ENCODE measurements at regions not wholly inside any gene's neighbourhood (a gene's known extent, or its start where the extent isn't known, plus 50 kb on each side); places are given as distances from the start of the nearest gene placed in this dataset.

GRCh38 chr4:8719421-8719820, 126.9 kb downstream of the CPZ start:
- Histone ChIP-seq H3K36me3 (ENCODE audit: control insufficient read depth in 2 of 4, insufficient read depth in 4 of 4, low read length in 3 of 4) (no peaks in the 10 kb centered on the region), H2BK12ac (ENCODE audit: low read depth, low read length) (no peak overlapping the region), H3K23ac (ENCODE audit: insufficient read length) (no peak overlapping the region), H2BK20ac (ENCODE audit: low read length) (no peak overlapping the region), H2AFZ (ENCODE audit: low read length) (no peak overlapping the region; the same call in 1 of the 2 replicates), H4K8ac (ENCODE audit: extremely low read depth, insufficient read depth, low read length) (no peak overlapping the region), H3K9ac (replicated peaks in 1 of 4; ENCODE audit: extremely low read depth in 1 of 4, low read depth in 3 of 4, low read length in 3 of 4) (no peak overlapping the region), H3K27ac (ENCODE audit: low read depth, low read length) (no peak overlapping the region), H3K4me3 (ENCODE audit: extremely low read depth in 1 of 4, insufficient read depth in 2 of 4, low read depth in 3 of 4, low read length in 4 of 4) (no peak overlapping the region), H3K14ac (ENCODE audit: insufficient read length) (no peak overlapping the region), H3K4me2 (ENCODE audit: insufficient read depth in 1 of 2, low read depth in 2 of 2, low read length in 2 of 2) (no peak overlapping the region), H4K5ac (ENCODE audit: insufficient read length, low read depth, low read length) (no peak overlapping the region), H3K4ac (replicated peaks; ENCODE audit: insufficient read length, low read depth, low read length) (no peak overlapping the region), H3K27me3 (replicated peaks in 1 of 4; ENCODE audit: control insufficient read depth in 3 of 4, extremely low read depth in 1 of 4, insufficient read depth in 3 of 4, low read length in 3 of 4) (no peaks in the 10 kb centered on the region), H4K91ac (replicated peaks; ENCODE audit: insufficient read length, low read length) (no peak overlapping the region), H2BK5ac (ENCODE audit: low read depth, low read length) (no peak overlapping the region), H3K4me1 (replicated peaks in 1 of 4; ENCODE audit: control insufficient read depth in 3 of 4, insufficient read depth in 4 of 4, low read length in 3 of 4) (no peaks in the 10 kb centered on the region; a peak in 1 of 7 replicates), H3K23me2 (ENCODE audit: low read depth, low read length) (no peaks in the 10 kb centered on the region), H2BK120ac (replicated peaks; ENCODE audit: low read depth, low read length) (no peak overlapping the region), H3K18ac (ENCODE audit: extremely low read depth, low read length) (no peak overlapping the region), H3K9me3 (ENCODE audit: insufficient read depth in 2 of 2, low read depth in 1 of 2, low read length in 1 of 2) (no peaks in the 10 kb centered on the region), H4K20me1 (replicated peaks in 1 of 2; ENCODE audit: control insufficient read depth in 1 of 2, insufficient read depth in 2 of 2, low read length in 2 of 2) (no peaks in the 10 kb centered on the region), H3K79me2 (ENCODE audit: control insufficient read depth in 1 of 2, insufficient read depth in 2 of 2, low read length in 2 of 2) (no peaks in the 10 kb centered on the region), H2BK15ac (ENCODE audit: low read length) (no peak overlapping the region), H3K56ac (replicated peaks; ENCODE audit: insufficient read length, low read depth, low read length) (no peak overlapping the region), H3K79me1 (ENCODE audit: low read depth, low read length) (no peaks in the 10 kb centered on the region), H2AK5ac (ENCODE audit: low read depth, low read length) (no peak overlapping the region)
- no peak for TF ChIP-seq TCF12 (IDR thresholded peaks at IDR 0.05; ENCODE audit: low read depth, low read length)
- no peak for TF ChIP-seq TEAD4 (IDR thresholded peaks at IDR 0.05; ENCODE audit: low read depth, low read length)
- no peak for TF ChIP-seq KDM1A (IDR thresholded peaks at IDR 0.05; ENCODE audit: borderline replicate concordance, low read length)
- TF ChIP-seq JUN (IDR thresholded peaks at IDR 0.05; ENCODE audit: low read depth, low read length), result no peak
- no peak for TF ChIP-seq ATF3 (IDR thresholded peaks at IDR 0.05; ENCODE audit: insufficient read depth, low read depth, low read length)
- TF ChIP-seq ASH2L (IDR thresholded peaks at IDR 0.05; ENCODE audit: low read length), result no peak
- TF ChIP-seq GABPA (IDR thresholded peaks at IDR 0.05; ENCODE audit: borderline replicate concordance, insufficient read depth, low read length), result no peak
- no peak for TF ChIP-seq JUND (IDR thresholded peaks at IDR 0.05; ENCODE audit: low read length)
- TF ChIP-seq RBBP5 (IDR thresholded peaks at IDR 0.05; ENCODE audit: borderline replicate concordance, low read depth, low read length), result no peak
- no peak for TF ChIP-seq RAD21 (IDR thresholded peaks at IDR 0.05 in 1 of 2, conservative IDR thresholded peaks at IDR 0.05 in 1 of 2; ENCODE audit: low read depth in 2 of 2, low read length in 2 of 2)
- TF ChIP-seq BACH1 (IDR thresholded peaks at IDR 0.05; ENCODE audit: low read length), result no peak
- no peak for TF ChIP-seq PHF8 (conservative IDR thresholded peaks at IDR 0.05; ENCODE audit: low read depth, low read length)
- ChIA-PET CTCF (ENCODE audit: partially characterized antibody) (interaction anchor here (0.6 to 1.4 kb wide), 3 partner anchors 8 to 216 kb away, joined by 3 to 4 read pairs (median 3); no protein-coding TSS in a partner anchor), POLR2A (ENCODE audit: partially characterized antibody) (no interaction called here)
- 90% methylated on average over 8 of the region's 8 CpGs; no CpG with 5 or more reads in 1 of the 2 experiments for WGBS, 2 experiments (ENCODE audit: extremely low coverage in 1 of 2, insufficient coverage in 1 of 2, insufficient read length in 1 of 2, insufficient replicate concordance in 2 of 2, low coverage in 1 of 2, low lambda C conversion rate in 2 of 2, missing lambda C conversion rate in 1 of 2)
- DNase-seq (ENCODE audit: low read depth in 1 of 2, low spot score in 2 of 2) (peak in 1 of 2 experiments; percentile 26), FAIRE-seq (no peak)

Measured in H1 (cell line).